SK-N-SH (cell line): ENCODE measurements at regions not wholly inside any gene's neighbourhood (a gene's known extent, or its start where the extent isn't known, plus 50 kb on each side); places are given as distances from the start of the nearest gene placed in this dataset.

ENCODE experiments used
- CTCF ChIA-PET: fragments of 300-600, 350-600 bp; formaldehyde crosslinking; extraction: SDS; loops from one replicate; lab custom pipeline; 2021; lab: Yijun Ruan, JAX
- POLR2A ChIA-PET: fragments of 350-600 bp; sonication (Branson Sonifier 250); formaldehyde crosslinking; extraction: SDS; loops from one replicate; lab custom pipeline; 2020; ENCODE audit warnings: antibody characterized with exemption, inconsistent platforms; lab: Yijun Ruan, JAX
- DNase-seq: peaks from one replicate; pipeline ENCODE4 v3.0.0; 2012
- H2AFZ ChIP-seq: fragments of 200-600 bp; sonication (generic); 2 replicates; pipeline ENCODE4 v1.8.1; 2016; ENCODE audit warnings: antibody characterized with exemption, mild to moderate bottlenecking, low read depth
- H3F3A ChIP-seq: fragments of 200-600 bp; sonication (generic); replicated peaks from 2 replicates; pipeline ENCODE3; 2016; ENCODE audit warnings: antibody characterized with exemption, mild to moderate bottlenecking; ENCODE audit not compliant: insufficient read depth
- H3K27ac ChIP-seq, 2 experiments: fragments of 200-500 bp in 1 of 2; fragments of 200-600 bp in 1 of 2; sonication (Bioruptor generic) in 1 of 2; sonication (generic), shearing (Covaris generic) in 1 of 2; 2 replicates each; pipeline versions ENCODE4 v1.5.1 to v1.6.1; 2014 to 2016; ENCODE audit warnings: low read depth in 2 of 2, inconsistent platforms in 1 of 2, low read length in 1 of 2, mild to moderate bottlenecking in 1 of 2, mixed read lengths in 1 of 2
- H3K27me3 ChIP-seq: fragments of 200-600 bp; sonication (generic), shearing (Covaris generic); 2 replicates; pipeline ENCODE4 v1.6.1; 2016; ENCODE audit warnings: mixed run types; ENCODE audit not compliant: insufficient read depth
- H3K36me3 ChIP-seq, 2 experiments: fragments of 200-500 bp in 1 of 2; fragments of 200-600 bp in 1 of 2; sonication (Bioruptor generic) in 1 of 2; sonication (generic) in 1 of 2; replicated peaks in 1 of 2; 2 replicates each; pipeline versions ENCODE3 to v1.5.1; 2014 to 2016; ENCODE audit warnings: low read length in 1 of 2, mild to moderate bottlenecking in 1 of 2; ENCODE audit not compliant: insufficient read depth in 2 of 2, control insufficient read depth in 1 of 2
- H3K4me1 ChIP-seq, 2 experiments: fragments of 200-500 bp in 1 of 2; fragments of 200-600 bp in 1 of 2; sonication (Bioruptor generic) in 1 of 2; sonication (generic), shearing (Covaris generic) in 1 of 2; 2 replicates each; pipeline versions ENCODE4 v1.5.1 to v1.6.1; 2014 to 2016; ENCODE audit warnings: low read depth in 1 of 2, low read length in 1 of 2, mixed run types in 1 of 2; ENCODE audit not compliant: insufficient read depth in 2 of 2, control insufficient read depth in 1 of 2
- H3K4me2 ChIP-seq: fragments of 200-600 bp; sonication (generic), shearing (Covaris generic); 2 replicates; pipeline ENCODE4 v1.6.1; 2017; ENCODE audit warnings: mixed run types
- H3K4me3 ChIP-seq, 2 experiments: fragments of 200-500 bp in 1 of 2; fragments of 200-600 bp in 1 of 2; sonication (Bioruptor generic) in 1 of 2; sonication (generic), shearing (Covaris generic) in 1 of 2; 2 replicates each; pipeline versions ENCODE4 v1.5.1 to v1.8.1; 2014 to 2016; ENCODE audit warnings: low read depth in 2 of 2, inconsistent platforms in 1 of 2, low read length in 1 of 2, mild to moderate bottlenecking in 1 of 2, mixed read lengths in 1 of 2, moderate library complexity in 1 of 2
- H3K79me2 ChIP-seq: fragments of 200-600 bp; sonication (generic); 2 replicates; pipeline ENCODE4 v1.8.1; 2017; ENCODE audit warnings: mild to moderate bottlenecking; ENCODE audit not compliant: insufficient read depth
- H3K9ac ChIP-seq: fragments of 200-600 bp; sonication (generic); 2 replicates; pipeline ENCODE4 v1.6.1; 2017; ENCODE audit warnings: mixed run types
- H3K9me2 ChIP-seq: fragments of 200-600 bp; sonication (generic); 2 replicates; pipeline ENCODE4 v1.6.1; 2017; ENCODE audit warnings: mixed run types
- H3K9me3 ChIP-seq: fragments of 200-600 bp; sonication (generic); 2 replicates; pipeline ENCODE4 v1.6.1; 2017; ENCODE audit warnings: mixed run types, mild to moderate bottlenecking, moderate library complexity
- H4K20me1 ChIP-seq: fragments of 200-600 bp; sonication (generic); 2 replicates; pipeline ENCODE4 v1.6.1; 2017; ENCODE audit warnings: mild to moderate bottlenecking, mixed run types; ENCODE audit not compliant: insufficient read depth
- CHD2 ChIP-seq: fragments of 150-350 bp; IDR thresholded peaks from 2 replicates; pipeline ENCODE4 v1.6.1; 2018; ENCODE audit warnings: low read length; ENCODE audit not compliant: partially characterized antibody
- FOXJ3 ChIP-seq: sonication (generic); formaldehyde crosslinking; IDR thresholded peaks from 2 replicates; pipeline ENCODE4 v1.5.1; 2020; ENCODE audit warnings: mild to moderate bottlenecking, missing genetic modification reagents
- GATA2 ChIP-seq: sonication (generic); formaldehyde crosslinking; IDR thresholded peaks from 2 replicates; pipeline ENCODE4 v1.5.0; 2020; ENCODE audit warnings: mild to moderate bottlenecking, missing genetic modification reagents
- MEF2A ChIP-seq: IDR thresholded peaks from 2 replicates; pipeline ENCODE4 v1.4.0; 2012; ENCODE audit warnings: low read depth, borderline replicate concordance
- NFIC ChIP-seq: IDR thresholded peaks from 2 replicates; pipeline ENCODE4 v1.4.0; 2012; ENCODE audit warnings: borderline replicate concordance
- NRF1 ChIP-seq: IDR thresholded peaks from 2 replicates; pipeline ENCODE4 v1.6.1; 2012; ENCODE audit warnings: low read depth, mild to moderate bottlenecking, low read length
- SIN3A ChIP-seq: IDR thresholded peaks from 2 replicates; pipeline ENCODE4 v1.6.1; 2012; ENCODE audit warnings: low read depth, mild to moderate bottlenecking, low read length, moderate library complexity, borderline replicate concordance
- YY1 ChIP-seq: IDR thresholded peaks from 2 replicates; pipeline ENCODE4 v1.4.0; 2012; ENCODE audit warnings: low read depth, mild to moderate bottlenecking
- WGBS: methylation state at CpG from one replicate; pipeline ENCODE4 v1.1.6; 2017; ENCODE audit warnings: low lambda C conversion rate; 5-methylcytosine and 5-hydroxymethylcytosine counted together
- TF ChIP-seq, protein P1 (sequence below): fragments of 150-350 bp; IDR thresholded peaks from 2 replicates; pipeline ENCODE4 v1.6.1; 2017; ENCODE audit warnings: antibody characterized with exemption, low read length, low read depth, borderline replicate concordance
- TF ChIP-seq, protein P2 (sequence below): fragments of 200-600 bp; sonication (generic); IDR thresholded peaks from 2 replicates; pipeline ENCODE4 v1.6.1; 2017; ENCODE audit warnings: antibody characterized with exemption, mild to moderate bottlenecking, moderate library complexity

DNA sequence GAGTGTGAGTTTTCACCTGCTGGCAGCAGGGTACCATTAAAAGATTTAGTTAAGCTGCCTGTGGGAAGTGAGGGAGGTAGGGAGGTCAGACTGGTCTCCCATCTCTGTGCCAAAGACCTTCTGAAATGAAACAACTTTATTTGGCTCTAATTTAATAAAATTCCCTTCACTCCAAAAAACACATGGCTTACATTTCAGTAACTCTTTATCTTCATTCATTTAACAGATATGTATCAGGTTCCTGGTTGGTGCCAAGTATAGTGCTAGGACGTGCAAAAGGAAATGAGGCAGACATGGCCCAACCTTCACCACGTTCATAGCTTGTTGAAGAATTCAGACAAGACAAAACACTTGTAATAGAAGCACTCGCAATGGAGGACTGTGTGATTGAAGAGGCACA lies 282.3 kb downstream of the SEC16B start:
- no peak overlapping the region for H3K4me3 ChIP-seq
- H3K9me3 ChIP-seq, result no peaks in the 10 kb centered on the region
- no peaks in the 10 kb centered on the region for H4K20me1 ChIP-seq
- no peak overlapping the region for H3K9ac ChIP-seq
- peak; percentile 66 for TF ChIP-seq GATA2 (CRISPR knock-in tag)
- no peak for TF ChIP-seq NFIC
- DNase-seq, result peak; percentile 28
- H3K4me2 ChIP-seq, result no peak overlapping the region
- H3K9me2 ChIP-seq, result no peaks in the 10 kb centered on the region
- peaks cover 0 to 16% of the 10 kb centered on the region in 2 experiments; a peak in 2 of 4 replicates for H3K4me1 ChIP-seq
- POLR2A ChIA-PET, result no interaction called here
- WGBS, result 7% methylated on average over 3 of the region's 3 CpGs
- peak overlapping the region in 1 of 2 experiments; percentile 84; a peak in 2 of 4 replicates for H3K27ac ChIP-seq
- H3K27me3 ChIP-seq, result no peaks in the 10 kb centered on the region
- no peaks in the 10 kb centered on the region for H3K79me2 ChIP-seq
- H2AFZ ChIP-seq, result no peak overlapping the region
- no peaks in the 10 kb centered on the region for H3K36me3 ChIP-seq
- CTCF ChIA-PET, result interaction anchor here (1.3 kb wide), 1 partner anchor 198 kb away, joined by 3 read pairs; no protein-coding TSS in a partner anchor
- no peaks in the 10 kb centered on the region for H3F3A ChIP-seq

DNA sequence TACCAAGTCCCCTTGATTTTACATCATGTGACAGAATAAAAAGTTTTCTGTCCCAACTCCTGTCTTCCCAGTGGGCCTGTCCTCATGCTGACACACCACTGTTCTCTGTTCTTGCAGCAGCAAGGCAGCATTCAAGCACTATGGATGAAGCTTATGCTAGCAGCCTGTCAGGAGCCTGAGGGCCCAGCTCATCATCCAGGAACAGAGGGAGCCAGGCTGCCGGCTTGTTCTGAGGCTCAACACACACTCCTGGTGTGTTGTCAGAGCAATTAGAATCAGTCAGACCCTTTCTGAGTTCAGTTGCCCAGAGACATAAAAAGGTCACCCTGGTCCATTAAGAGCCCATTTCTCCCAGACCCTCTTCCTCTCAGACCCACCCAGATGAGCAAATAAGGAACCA lies 282.9 kb downstream of the SEC16B start:
- peaks cover 0 to 16% of the 10 kb centered on the region in 2 experiments; a peak in 2 of 4 replicates for H3K4me1 ChIP-seq
- ChIA-PET CTCF (interaction anchor here (1.3 to 1.6 kb wide), 2 partner anchors 93 to 198 kb away, joined by 3 to 4 read pairs; no protein-coding TSS in a partner anchor), POLR2A (no interaction called here)
- DNase-seq, result peak; percentile 41
- H3K27me3 ChIP-seq, result no peaks in the 10 kb centered on the region
- H3K36me3 ChIP-seq, result no peaks in the 10 kb centered on the region
- H3K4me3 ChIP-seq, result no peak overlapping the region
- H3K9ac ChIP-seq, result no peak overlapping the region
- H3K9me2 ChIP-seq, result no peaks in the 10 kb centered on the region
- TF ChIP-seq YY1 (no peak), NRF1 (no peak), SIN3A (no peak), FOXJ3 (CRISPR knock-in tag) (no peak), MEF2A (no peak), CHD2 (no peak)
- TF ChIP-seq, protein P1, sequence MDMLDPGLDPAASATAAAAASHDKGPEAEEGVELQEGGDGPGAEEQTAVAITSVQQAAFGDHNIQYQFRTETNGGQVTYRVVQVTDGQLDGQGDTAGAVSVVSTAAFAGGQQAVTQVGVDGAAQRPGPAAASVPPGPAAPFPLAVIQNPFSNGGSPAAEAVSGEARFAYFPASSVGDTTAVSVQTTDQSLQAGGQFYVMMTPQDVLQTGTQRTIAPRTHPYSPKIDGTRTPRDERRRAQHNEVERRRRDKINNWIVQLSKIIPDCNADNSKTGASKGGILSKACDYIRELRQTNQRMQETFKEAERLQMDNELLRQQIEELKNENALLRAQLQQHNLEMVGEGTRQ, result no peak
- TF ChIP-seq, protein P2, sequence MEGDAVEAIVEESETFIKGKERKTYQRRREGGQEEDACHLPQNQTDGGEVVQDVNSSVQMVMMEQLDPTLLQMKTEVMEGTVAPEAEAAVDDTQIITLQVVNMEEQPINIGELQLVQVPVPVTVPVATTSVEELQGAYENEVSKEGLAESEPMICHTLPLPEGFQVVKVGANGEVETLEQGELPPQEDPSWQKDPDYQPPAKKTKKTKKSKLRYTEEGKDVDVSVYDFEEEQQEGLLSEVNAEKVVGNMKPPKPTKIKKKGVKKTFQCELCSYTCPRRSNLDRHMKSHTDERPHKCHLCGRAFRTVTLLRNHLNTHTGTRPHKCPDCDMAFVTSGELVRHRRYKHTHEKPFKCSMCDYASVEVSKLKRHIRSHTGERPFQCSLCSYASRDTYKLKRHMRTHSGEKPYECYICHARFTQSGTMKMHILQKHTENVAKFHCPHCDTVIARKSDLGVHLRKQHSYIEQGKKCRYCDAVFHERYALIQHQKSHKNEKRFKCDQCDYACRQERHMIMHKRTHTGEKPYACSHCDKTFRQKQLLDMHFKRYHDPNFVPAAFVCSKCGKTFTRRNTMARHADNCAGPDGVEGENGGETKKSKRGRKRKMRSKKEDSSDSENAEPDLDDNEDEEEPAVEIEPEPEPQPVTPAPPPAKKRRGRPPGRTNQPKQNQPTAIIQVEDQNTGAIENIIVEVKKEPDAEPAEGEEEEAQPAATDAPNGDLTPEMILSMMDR, result no peak
- no peaks in the 10 kb centered on the region for H3K79me2 ChIP-seq
- no peaks in the 10 kb centered on the region for H3F3A ChIP-seq
- H3K9me3 ChIP-seq, result no peaks in the 10 kb centered on the region
- no peak overlapping the region for H2AFZ ChIP-seq
- H3K4me2 ChIP-seq, result no peak overlapping the region
- peak overlapping the region in 1 of 2 experiments; percentile 84; a peak in 2 of 4 replicates for H3K27ac ChIP-seq
- H4K20me1 ChIP-seq, result no peaks in the 10 kb centered on the region
- no CpG with 5 or more reads among the region's 1 CpG for WGBS
